PC-9 (cell line): ENCODE measurements at regions not wholly inside any gene's neighbourhood (a gene's known extent, or its start where the extent isn't known, plus 50 kb on each side); places are given as distances from the start of the nearest gene placed in this dataset.

Experiments used
- BruUV-seq: library from RNA; stranded (reverse); fragments of 400-500 nt; replicated peaks from 2 replicates; lab custom pipeline; 2021; lab: Mats Ljungman, UMichigan
- CTCF ChIA-PET: fragments of 300-600 bp; sonication (Branson Sonifier 250); formaldehyde crosslinking; loops from one replicate; lab custom pipeline; 2022; ENCODE audit warnings: antibody characterized with exemption; lab: Charles Lee
- POLR2A ChIA-PET: fragments of 300-600 bp; sonication (Branson Sonifier 250); formaldehyde crosslinking; loops from one replicate; lab custom pipeline; 2022; ENCODE audit warnings: antibody characterized with exemption; ENCODE audit not compliant: unreplicated experiment; lab: Charles Lee
- DNase-seq, 2 experiments: peaks; one replicate each; pipeline versions ENCODE4 v3.0.0 to v3.0.0-alpha.2; 2015 to 2022; ENCODE audit warnings: mixed read lengths in 1 of 2
- H2AFZ ChIP-seq: fragments of 200-600 bp; sonication (generic); 2 replicates; pipeline ENCODE4 v1.8.1; 2017; ENCODE audit warnings: antibody characterized with exemption
- H3F3A ChIP-seq: fragments of 200-600 bp; sonication (generic); 2 replicates; pipeline ENCODE4 v1.8.1; 2017; ENCODE audit warnings: antibody characterized with exemption, mild to moderate bottlenecking, low read depth; ENCODE audit not compliant: insufficient read depth
- H3K27ac ChIP-seq: fragments of 200-600 bp; sonication (generic); 2 replicates; pipeline ENCODE4 v1.6.1; 2016; ENCODE audit warnings: mixed run types
- H3K27me3 ChIP-seq: fragments of 200-600 bp; sonication (generic); 2 replicates; pipeline ENCODE4 v1.6.1; 2016; ENCODE audit warnings: low read depth, mixed run types; ENCODE audit not compliant: insufficient read depth
- H3K36me3 ChIP-seq: fragments of 200-600 bp; sonication (generic); 2 replicates; pipeline ENCODE4 v1.6.1; 2016; ENCODE audit warnings: low read depth, mixed run types
- H3K4me1 ChIP-seq: fragments of 200-600 bp; sonication (generic); replicated peaks from 2 replicates; pipeline ENCODE4 v1.6.1; 2016; ENCODE audit warnings: mixed run types; ENCODE audit not compliant: insufficient read depth
- H3K4me2 ChIP-seq: fragments of 200-600 bp; sonication (generic); 2 replicates; pipeline ENCODE4 v1.6.1; 2017; ENCODE audit warnings: mixed run types
- H3K4me3 ChIP-seq: fragments of 200-600 bp; sonication (generic); 2 replicates; pipeline ENCODE4 v1.6.1; 2016; ENCODE audit warnings: mixed run types
- H3K79me2 ChIP-seq: fragments of 200-600 bp; sonication (generic); 2 replicates; pipeline ENCODE4 v1.6.1; 2017; ENCODE audit warnings: low read depth, mixed run types
- H3K9me2 ChIP-seq: fragments of 200-600 bp; sonication (generic); 2 replicates; pipeline ENCODE4 v1.8.1; 2017; ENCODE audit warnings: mild to moderate bottlenecking; ENCODE audit not compliant: insufficient read depth
- H3K9me3 ChIP-seq: fragments of 200-600 bp; sonication (generic); 2 replicates; pipeline ENCODE4 v1.8.1; 2016; ENCODE audit warnings: low read depth; ENCODE audit not compliant: insufficient read depth
- H4K20me1 ChIP-seq: fragments of 200-600 bp; sonication (generic); 2 replicates; pipeline ENCODE4 v1.8.1; 2017; ENCODE audit not compliant: insufficient read depth
- EZH2 ChIP-seq: fragments of 200-600 bp; sonication (generic); IDR thresholded peaks from 2 replicates; pipeline ENCODE4 v1.8.0; 2017; ENCODE audit warnings: antibody characterized with exemption, low read depth
- intact Hi-C: fragments of 100-400 bp; cut with micrococcal nuclease; formaldehyde crosslinking; loops from one replicate; pipeline ENCODE4 v1.10.0; 2022; ENCODE audit not compliant: unreplicated experiment
- TF ChIP-seq, protein P1 (sequence below): fragments of 200-600 bp; sonication (generic); conservative IDR thresholded peaks from 2 replicates; pipeline ENCODE4 v1.6.1; 2017; ENCODE audit warnings: mixed run types, antibody characterized with exemption, mild to moderate bottlenecking, moderate library complexity

GRCh38 chr13:18944501-18945068, 237.0 kb downstream of the TUBA3C start:
- Histone ChIP-seq H3K9me2 (no peaks in the 10 kb centered on the region), H3K4me1 (no peaks in the 10 kb centered on the region), H4K20me1 (no peaks in the 10 kb centered on the region), H3K4me2 (no peak overlapping the region), H3F3A (no peaks in the 10 kb centered on the region), H2AFZ (no peak overlapping the region), H3K9me3 (no peaks in the 10 kb centered on the region), H3K4me3 (no peak overlapping the region), H3K27ac (no peak overlapping the region), H3K27me3 (peaks cover 41% of the 10 kb centered on the region), H3K79me2 (no peaks in the 10 kb centered on the region), H3K36me3 (no peaks in the 10 kb centered on the region)
- DNase-seq: no peak
- intact Hi-C loops: no loop called here
- TF ChIP-seq EZH2: no peak
- no TSS peak for BruUV-seq
- CTCF ChIA-PET: no interaction called here
- POLR2A ChIA-PET: no interaction called here

DNA sequence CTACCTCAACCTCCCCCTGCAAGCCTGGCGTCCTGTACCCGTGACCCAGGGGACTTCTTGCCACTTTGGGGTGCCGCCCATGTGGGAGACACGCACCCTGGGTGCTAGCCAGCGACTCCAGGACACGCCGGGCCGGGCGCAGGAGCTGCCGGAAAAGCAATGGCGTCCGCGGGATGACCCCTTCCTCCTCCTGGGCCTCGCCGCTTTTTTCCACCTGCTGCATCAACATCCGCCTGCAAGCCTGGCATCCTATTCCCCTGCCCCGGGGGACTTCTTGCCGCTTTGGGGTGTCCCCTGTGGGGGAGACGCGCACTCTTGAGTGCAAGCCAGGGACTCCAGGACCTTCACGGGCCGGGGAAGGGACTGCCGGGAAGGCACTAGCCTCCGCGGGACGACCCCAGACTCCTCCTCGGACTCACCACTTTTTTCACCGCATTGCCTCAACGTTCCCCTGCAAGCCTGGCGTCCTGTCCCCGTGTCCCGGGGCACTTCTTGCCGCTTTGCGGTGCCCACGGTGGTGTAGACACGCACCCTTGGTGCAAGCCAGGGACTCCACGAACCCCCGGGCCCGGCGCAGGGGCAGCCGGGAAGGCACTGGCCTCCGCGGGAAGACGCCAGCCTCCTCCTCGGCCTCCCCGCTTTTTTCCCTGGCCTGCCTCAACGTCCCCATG, 237.8 kb downstream of the TUBA3C start:
- peaks cover 34% of the 10 kb centered on the region for H3K27me3 ChIP-seq
- TF ChIP-seq EZH2: no peak
- TF ChIP-seq, protein P1, sequence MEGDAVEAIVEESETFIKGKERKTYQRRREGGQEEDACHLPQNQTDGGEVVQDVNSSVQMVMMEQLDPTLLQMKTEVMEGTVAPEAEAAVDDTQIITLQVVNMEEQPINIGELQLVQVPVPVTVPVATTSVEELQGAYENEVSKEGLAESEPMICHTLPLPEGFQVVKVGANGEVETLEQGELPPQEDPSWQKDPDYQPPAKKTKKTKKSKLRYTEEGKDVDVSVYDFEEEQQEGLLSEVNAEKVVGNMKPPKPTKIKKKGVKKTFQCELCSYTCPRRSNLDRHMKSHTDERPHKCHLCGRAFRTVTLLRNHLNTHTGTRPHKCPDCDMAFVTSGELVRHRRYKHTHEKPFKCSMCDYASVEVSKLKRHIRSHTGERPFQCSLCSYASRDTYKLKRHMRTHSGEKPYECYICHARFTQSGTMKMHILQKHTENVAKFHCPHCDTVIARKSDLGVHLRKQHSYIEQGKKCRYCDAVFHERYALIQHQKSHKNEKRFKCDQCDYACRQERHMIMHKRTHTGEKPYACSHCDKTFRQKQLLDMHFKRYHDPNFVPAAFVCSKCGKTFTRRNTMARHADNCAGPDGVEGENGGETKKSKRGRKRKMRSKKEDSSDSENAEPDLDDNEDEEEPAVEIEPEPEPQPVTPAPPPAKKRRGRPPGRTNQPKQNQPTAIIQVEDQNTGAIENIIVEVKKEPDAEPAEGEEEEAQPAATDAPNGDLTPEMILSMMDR: no peak
- no peak overlapping the region for H2AFZ ChIP-seq
- H3K36me3 ChIP-seq: no peaks in the 10 kb centered on the region
- DNase-seq: no peak
- ChIA-PET CTCF (no interaction called here), POLR2A (no interaction called here)
- H4K20me1 ChIP-seq: no peaks in the 10 kb centered on the region
- no peaks in the 10 kb centered on the region for H3K79me2 ChIP-seq
- no peaks in the 10 kb centered on the region for H3F3A ChIP-seq
- BruUV-seq: no TSS peak
- intact Hi-C loops: no loop called here
- no peaks in the 10 kb centered on the region for H3K9me3 ChIP-seq
- H3K27ac ChIP-seq: no peak overlapping the region
- no peak overlapping the region for H3K4me3 ChIP-seq
- no peaks in the 10 kb centered on the region for H3K9me2 ChIP-seq
- H3K4me2 ChIP-seq: no peak overlapping the region
- no peaks in the 10 kb centered on the region for H3K4me1 ChIP-seq

GRCh38 chr13:18943273-18943672, 238.4 kb downstream of the TUBA3C start:
- H3K27ac ChIP-seq: no peak overlapping the region
- H4K20me1 ChIP-seq: no peaks in the 10 kb centered on the region
- H3K9me3 ChIP-seq: no peaks in the 10 kb centered on the region
- no peak for TF ChIP-seq EZH2
- TF ChIP-seq, protein P1: no peak
- ChIA-PET POLR2A (no interaction called here), CTCF (no interaction called here)
- no peaks in the 10 kb centered on the region for H3K9me2 ChIP-seq
- H2AFZ ChIP-seq: no peak overlapping the region
- H3K36me3 ChIP-seq: no peaks in the 10 kb centered on the region
- H3K4me2 ChIP-seq: no peak overlapping the region
- H3K4me1 ChIP-seq: no peaks in the 10 kb centered on the region
- no peak for DNase-seq
- no peaks in the 10 kb centered on the region for H3K79me2 ChIP-seq
- intact Hi-C loops: no loop called here
- no peak overlapping the region for H3K4me3 ChIP-seq
- H3F3A ChIP-seq: no peaks in the 10 kb centered on the region
- BruUV-seq: no TSS peak
- peaks cover 30% of the 10 kb centered on the region for H3K27me3 ChIP-seq
